ENCODE measurements at regions not wholly inside any gene's neighbourhood (a gene's known extent, or its start where the extent isn't known, plus 50 kb on each side); places are given as distances from the start of the nearest gene placed in this dataset.

DNA sequence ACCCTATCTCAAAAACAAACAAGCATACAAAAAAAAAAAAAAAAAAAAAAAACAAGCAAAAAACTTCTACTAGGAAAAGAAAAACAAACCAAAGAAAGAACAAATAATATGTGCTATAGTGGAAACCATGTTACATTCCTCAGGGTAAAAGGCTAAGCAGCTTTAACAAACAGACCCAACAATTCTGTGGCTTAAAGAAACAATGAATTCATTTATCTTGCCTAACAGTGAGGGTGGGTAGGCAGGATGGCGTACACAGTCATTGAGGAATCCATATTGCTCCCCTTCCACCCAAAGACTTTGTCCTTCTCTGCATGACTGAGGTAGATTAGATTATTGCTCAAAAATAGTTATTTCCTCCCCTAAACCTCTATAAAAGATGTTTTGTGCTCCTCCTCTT lies 63.1 kb upstream of the ITGA6 start:
- no peak for DNase-seq (ENCODE audit: low spot score)

- DNase-seq (ENCODE audit: low spot score): no peak
Measured at GRCh38 chr2:172366596-172367150, 60.7 kb upstream of the ITGA6 start.

DNA sequence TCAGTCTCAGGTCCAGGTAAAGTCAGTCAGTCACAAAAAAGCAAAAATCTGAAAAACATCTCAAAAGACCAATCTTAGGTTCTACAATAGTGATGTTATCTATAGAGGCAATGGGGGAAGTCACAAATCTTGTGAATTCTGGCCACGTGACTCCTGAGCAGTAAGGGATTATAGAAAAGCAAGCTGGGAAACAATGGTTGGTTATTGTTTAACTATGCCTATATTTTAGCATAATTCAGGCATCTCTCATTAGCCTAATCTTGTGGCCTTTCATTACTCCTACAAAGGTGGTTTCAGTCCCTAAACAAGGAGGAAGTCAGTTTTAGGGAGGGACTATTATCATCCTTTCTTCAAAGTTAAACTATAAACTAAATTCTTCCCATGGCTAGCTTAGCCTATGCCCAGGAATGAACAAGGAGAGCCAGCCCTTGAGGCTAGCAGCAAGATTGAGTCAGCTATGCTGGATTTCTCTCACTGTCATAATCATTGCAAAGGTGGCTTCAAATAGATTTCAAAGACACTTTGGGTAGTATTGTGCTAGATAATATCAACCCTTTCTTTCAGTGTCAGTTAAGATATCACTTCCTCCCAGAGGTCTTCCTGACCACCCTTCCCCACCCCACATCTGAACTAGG lies 56.4 kb upstream of the ITGA6 start:
- no peak for DNase-seq (ENCODE audit: low spot score)

GRCh38 chr2:172372436-172372835 lies 55.0 kb upstream of the ITGA6 start:
- DNase-seq (ENCODE audit: low spot score): no peak

DNA sequence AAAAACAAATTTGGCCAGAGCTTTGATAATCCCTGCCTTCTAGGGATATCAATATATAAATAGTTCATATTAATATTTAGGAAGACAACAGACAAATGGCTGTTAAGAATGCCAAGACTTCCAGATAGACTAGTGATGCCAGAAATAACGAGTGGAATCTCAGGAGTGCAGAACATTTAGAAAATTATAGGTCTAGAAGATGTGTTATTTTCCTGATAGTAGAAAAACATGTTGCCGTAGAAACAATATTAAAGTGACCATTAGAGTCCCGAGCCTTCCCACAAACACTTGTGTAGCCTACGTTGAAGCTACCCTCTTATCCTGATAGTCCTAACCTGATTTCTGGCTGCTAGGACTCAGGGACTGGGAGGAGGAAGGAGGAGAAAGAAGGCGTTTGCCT lies 54.3 kb upstream of the ITGA6 start:
- DNase-seq (ENCODE audit: low spot score): no peak

- DNase-seq (ENCODE audit: low spot score): no peak
Measured at GRCh38 chr2:172373766-172374165, 53.6 kb upstream of the ITGA6 start.

- DNase-seq (ENCODE audit: low spot score): no peak
Measured at GRCh38 chr2:172374318-172375240, 52.8 kb upstream of the ITGA6 start.

DNA sequence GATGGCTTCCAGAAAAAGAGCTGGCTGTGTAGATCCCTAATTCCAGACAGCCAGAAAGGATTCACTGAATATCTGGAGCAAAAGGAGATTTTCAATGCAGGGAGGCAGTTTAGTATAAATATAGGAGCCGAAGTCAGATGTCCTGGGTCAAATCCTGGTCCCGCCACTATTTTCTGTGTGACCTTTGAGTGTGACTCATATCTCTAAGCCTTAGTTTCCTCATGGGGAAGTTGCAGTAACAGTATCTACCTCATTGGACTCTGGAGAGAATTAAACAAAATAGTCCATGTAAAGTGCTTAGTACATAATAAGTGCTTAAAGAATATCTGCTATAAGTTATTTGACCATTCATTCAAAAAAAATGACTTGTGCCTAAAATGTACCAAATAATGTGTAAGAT lies 52.1 kb upstream of the ITGA6 start:
- no peak for DNase-seq (ENCODE audit: low spot score)

DNA sequence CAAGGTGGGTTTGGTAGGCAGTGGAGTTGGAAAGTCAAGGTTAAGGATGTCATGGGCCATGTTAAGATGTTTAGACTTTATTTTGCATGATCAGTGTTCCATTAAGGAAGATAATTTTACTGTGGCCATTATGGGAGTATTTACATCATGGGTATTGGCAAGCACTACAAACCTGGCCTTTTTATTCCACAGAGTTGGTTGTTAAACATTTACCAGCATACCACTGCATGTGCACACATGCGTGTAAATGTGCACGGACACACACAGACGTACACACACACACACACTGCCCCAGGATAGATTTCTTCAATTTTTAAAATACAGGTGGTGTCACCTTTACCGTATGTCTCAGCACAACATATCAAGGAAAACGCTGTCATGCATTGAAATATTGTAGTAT lies 51.4 kb upstream of the ITGA6 start:
- no peak for DNase-seq (ENCODE audit: low spot score)

GRCh38 chr2:172376505-172377125 lies 50.8 kb upstream of the ITGA6 start:
- DNase-seq (ENCODE audit: low spot score): no peak

GRCh38 chr2:172377408-172377807 lies 50.0 kb upstream of the ITGA6 start:
- DNase-seq (ENCODE audit: low spot score): no peak

Data from HuH-7 (cell line).